ENCODE measurements at regions not wholly inside any gene's neighbourhood (a gene's known extent, or its start where the extent isn't known, plus 50 kb on each side); places are given as distances from the start of the nearest gene placed in this dataset.

DNA sequence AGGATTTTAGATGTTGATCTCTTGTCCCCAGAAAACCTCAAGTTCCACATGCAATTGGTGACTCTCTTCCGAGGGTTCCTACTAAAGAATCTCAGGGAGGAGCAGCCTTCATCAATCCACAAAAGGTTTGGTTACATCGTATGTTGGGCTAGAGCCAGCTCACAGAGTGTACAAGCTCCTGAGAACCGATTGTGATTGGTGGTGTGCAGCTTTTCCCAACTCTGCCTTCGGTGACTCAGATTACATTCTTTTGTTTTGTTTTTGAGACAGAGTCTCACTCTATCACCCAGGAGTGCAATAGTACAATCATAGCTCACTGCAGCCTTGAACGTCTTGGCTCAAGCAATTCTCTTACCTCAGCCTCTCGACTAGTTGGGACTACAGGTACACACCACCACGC is 172.4 kb downstream of the PMP22 start:
- no peak overlapping the region for H3K27ac ChIP-seq (ENCODE audit: low read depth, low read length)
- no peaks in the 10 kb centered on the region for H3K9me3 ChIP-seq (ENCODE audit: control insufficient read depth, insufficient read depth, low read length)
- CTCF ChIA-PET = no interaction called here
- DNase-seq (ENCODE audit: low read depth, low spot score) = no peak
- H3K27me3 ChIP-seq (ENCODE audit: control insufficient read depth, insufficient read depth, low read length) = peaks cover 3% of the 10 kb centered on the region
- no peak overlapping the region for H3K4me3 ChIP-seq (ENCODE audit: low read depth, low read length)
- POLR2A ChIA-PET = no interaction called here
- no peak for TF ChIP-seq CTCF (IDR thresholded peaks at IDR 0.05; ENCODE audit: low read depth, low read length)

DNA sequence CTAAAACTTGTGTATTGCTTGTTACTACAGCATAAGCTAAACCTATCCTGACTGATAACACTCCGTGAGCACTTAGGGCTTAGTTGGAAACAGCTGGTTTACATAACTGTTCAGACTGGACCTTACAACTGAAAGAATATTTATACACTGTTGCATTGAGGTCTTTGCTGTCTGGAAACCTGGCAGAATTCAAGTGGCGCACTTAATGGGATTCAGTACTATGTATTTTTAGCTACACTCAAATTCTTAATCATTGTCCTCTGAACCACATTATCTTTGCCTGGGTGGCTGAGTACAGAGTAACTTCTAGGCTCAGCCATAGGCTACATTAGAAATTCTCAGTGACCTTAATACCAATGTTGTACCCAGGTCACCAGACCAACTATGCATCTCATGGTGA is 172.9 kb downstream of the PMP22 start:
- Histone ChIP-seq H3K27ac (ENCODE audit: low read depth, low read length) (no peak overlapping the region), H3K27me3 (ENCODE audit: control insufficient read depth, insufficient read depth, low read length) (peaks cover 3% of the 10 kb centered on the region), H3K9me3 (ENCODE audit: control insufficient read depth, insufficient read depth, low read length) (no peaks in the 10 kb centered on the region), H3K4me3 (ENCODE audit: low read depth, low read length) (no peak overlapping the region)
- CTCF ChIA-PET = no interaction called here
- TF ChIP-seq CTCF (IDR thresholded peaks at IDR 0.05; ENCODE audit: low read depth, low read length) = no peak
- DNase-seq (ENCODE audit: low read depth, low spot score) = no peak
- POLR2A ChIA-PET = no interaction called here

- Histone ChIP-seq H3K27ac (ENCODE audit: low read depth, low read length) (no peak overlapping the region), H3K4me3 (ENCODE audit: low read depth, low read length) (no peak overlapping the region), H3K27me3 (ENCODE audit: control insufficient read depth, insufficient read depth, low read length) (peaks cover 3% of the 10 kb centered on the region), H3K9me3 (ENCODE audit: control insufficient read depth, insufficient read depth, low read length) (no peaks in the 10 kb centered on the region)
- TF ChIP-seq CTCF (IDR thresholded peaks at IDR 0.05; ENCODE audit: low read depth, low read length) = peak; percentile 13; the same call in 1 of the 2 replicates
- ChIA-PET CTCF (no interaction called here), POLR2A (no interaction called here)
- no peak for DNase-seq (ENCODE audit: low read depth, low spot score)
Measured at GRCh38 chr17:15091825-15092224, 173.3 kb downstream of the PMP22 start.

GRCh38 chr17:15090533-15090932 is 174.6 kb downstream of the PMP22 start:
- no peak overlapping the region for H3K27ac ChIP-seq (ENCODE audit: low read depth, low read length)
- POLR2A ChIA-PET = no interaction called here

GRCh38 chr17:15087946-15088345 is 177.2 kb downstream of the PMP22 start:
- DNase-seq (ENCODE audit: low read depth, low spot score) = no peak
- ChIA-PET POLR2A (no interaction called here), CTCF (no interaction called here)
- Histone ChIP-seq H3K4me3 (ENCODE audit: low read depth, low read length) (no peak overlapping the region), H3K27me3 (ENCODE audit: control insufficient read depth, insufficient read depth, low read length) (peaks cover 3% of the 10 kb centered on the region), H3K27ac (ENCODE audit: low read depth, low read length) (no peak overlapping the region), H3K9me3 (ENCODE audit: control insufficient read depth, insufficient read depth, low read length) (no peaks in the 10 kb centered on the region)
- TF ChIP-seq CTCF (IDR thresholded peaks at IDR 0.05; ENCODE audit: low read depth, low read length) = no peak

More at GRCh38 chr17:15090533-15090932, 174.6 kb downstream of the PMP22 start:
- CTCF ChIA-PET = no interaction called here
- DNase-seq (ENCODE audit: low read depth, low spot score) = no peak
- Histone ChIP-seq H3K9me3 (ENCODE audit: control insufficient read depth, insufficient read depth, low read length) (no peaks in the 10 kb centered on the region), H3K27me3 (ENCODE audit: control insufficient read depth, insufficient read depth, low read length) (peaks cover 3% of the 10 kb centered on the region), H3K4me3 (ENCODE audit: low read depth, low read length) (no peak overlapping the region)
- no peak for TF ChIP-seq CTCF (IDR thresholded peaks at IDR 0.05; ENCODE audit: low read depth, low read length)
